Neural cell (in vitro differentiated cells): ENCODE measurements at regions not wholly inside any gene's neighbourhood (a gene's known extent, or its start where the extent isn't known, plus 50 kb on each side); places are given as distances from the start of the nearest gene placed in this dataset.

Experiments
- H2AFZ ChIP-seq: fragments of 200-600, 300-800 bp; sonication (generic), shearing (Covaris generic); 2 replicates; pipeline ENCODE4 v1.6.0; 2014; ENCODE audit warnings: low read depth, mild to moderate bottlenecking, antibody characterized with exemption, low read length, moderate library complexity
- H3F3A ChIP-seq: fragments of 200-600 bp; shearing (Covaris generic); 2 replicates; pipeline ENCODE4 v1.6.1; 2016; ENCODE audit warnings: mild to moderate bottlenecking, moderate library complexity, mixed read lengths, antibody characterized with exemption, low read length; ENCODE audit not compliant: insufficient read depth, poor library complexity, severe bottlenecking
- H3K27ac ChIP-seq: fragments of 200-600, 300-800 bp; sonication (generic), shearing (Covaris generic); 2 replicates; pipeline ENCODE4 v1.5.1; 2014; ENCODE audit warnings: mild to moderate bottlenecking, low read length, moderate library complexity
- H3K27me3 ChIP-seq: fragments of 300-800, 200-600 bp; sonication (generic), shearing (Covaris generic); 2 replicates; pipeline ENCODE4 v1.6.0; 2014; ENCODE audit warnings: mild to moderate bottlenecking, low read depth, low read length, moderate library complexity; ENCODE audit not compliant: insufficient read depth
- H3K36me3 ChIP-seq: fragments of 300-800, 200-600 bp; sonication (generic), shearing (Covaris generic); 2 replicates; pipeline ENCODE4 v1.5.1; 2014; ENCODE audit warnings: mild to moderate bottlenecking, antibody characterized with exemption, low read length, moderate library complexity; ENCODE audit not compliant: insufficient read depth
- H3K4me2 ChIP-seq: fragments of 300-800, 200-600 bp; sonication (generic), shearing (Covaris generic); 2 replicates; pipeline ENCODE4 v1.6.0; 2014; ENCODE audit warnings: mild to moderate bottlenecking, low read length
- H3K4me3 ChIP-seq: fragments of 300-800, 200-600 bp; sonication (generic), shearing (Covaris generic); 2 replicates; pipeline ENCODE4 v1.5.1; 2014; ENCODE audit warnings: mild to moderate bottlenecking, low read length, moderate library complexity
- H3K79me2 ChIP-seq: fragments of 200-600 bp; shearing (Covaris generic); replicated peaks from 2 replicates; pipeline ENCODE4 v1.6.0; 2014; ENCODE audit warnings: mild to moderate bottlenecking, low read length, moderate library complexity; ENCODE audit not compliant: insufficient read depth
- H3K9ac ChIP-seq: fragments of 300-800, 200-600 bp; sonication (generic), shearing (Covaris generic); 2 replicates; pipeline ENCODE4 v1.6.1; 2016; ENCODE audit warnings: mild to moderate bottlenecking, low read length, mixed read lengths
- H3K9me2 ChIP-seq: fragments of 200-600 bp; shearing (Covaris generic); 2 replicates; pipeline ENCODE4 v1.6.1; 2016; ENCODE audit warnings: mild to moderate bottlenecking, low read length, mixed read lengths; ENCODE audit not compliant: insufficient read depth
- H3K9me3 ChIP-seq: fragments of 200-600, 300-800 bp; sonication (generic), shearing (Covaris generic); 2 replicates; pipeline ENCODE4 v1.6.1; 2016; ENCODE audit warnings: mild to moderate bottlenecking, mixed run types, low read length, moderate library complexity, mixed read lengths
- H4K20me1 ChIP-seq: fragments of 200-600 bp; shearing (Covaris generic); 2 replicates; pipeline ENCODE4 v1.6.1; 2016; ENCODE audit warnings: mild to moderate bottlenecking, mixed run types; ENCODE audit not compliant: insufficient read depth
- CTCF ChIP-seq: fragments of 450-650 bp; IDR thresholded peaks from 2 replicates; pipeline ENCODE4 v1.5.1; 2014; ENCODE audit warnings: antibody characterized with exemption, mild to moderate bottlenecking, moderate library complexity; ENCODE audit not compliant: poor library complexity, severe bottlenecking
- EP300 ChIP-seq: fragments of 450-650 bp; conservative IDR thresholded peaks from 2 replicates; pipeline ENCODE4 v1.6.1; 2014; ENCODE audit warnings: antibody characterized with exemption, mild to moderate bottlenecking, moderate library complexity; ENCODE audit not compliant: poor library complexity, severe bottlenecking
- EZH2 ChIP-seq: fragments of 200-600, 300-800 bp; shearing (Covaris generic), sonication (generic); IDR thresholded peaks from 2 replicates; pipeline ENCODE4 v1.6.1; 2014; ENCODE audit warnings: antibody characterized with exemption, low read length, borderline replicate concordance, mild to moderate bottlenecking; ENCODE audit not compliant: insufficient read depth, poor library complexity, severe bottlenecking
- MXI1 ChIP-seq: fragments of 450-650 bp; conservative IDR thresholded peaks from 2 replicates; pipeline ENCODE4 v1.6.1; 2014; ENCODE audit warnings: antibody characterized with exemption, mild to moderate bottlenecking; ENCODE audit not compliant: poor library complexity, severe bottlenecking
- POLR2AphosphoS5 ChIP-seq: IDR thresholded peaks from 2 replicates; pipeline ENCODE4 v1.6.1; 2012
- RAD21 ChIP-seq: fragments of 450-650 bp; conservative IDR thresholded peaks from 2 replicates; pipeline ENCODE4 v1.6.1; 2014; ENCODE audit warnings: antibody characterized with exemption, mild to moderate bottlenecking, moderate library complexity
- REST ChIP-seq: IDR thresholded peaks from 2 replicates; pipeline ENCODE4 v1.6.1; 2012; ENCODE audit warnings: borderline replicate concordance
- SMC3 ChIP-seq: fragments of 450-650 bp; conservative IDR thresholded peaks from 2 replicates; pipeline ENCODE4 v1.6.1; 2014; ENCODE audit warnings: antibody characterized with exemption, mild to moderate bottlenecking, moderate library complexity; ENCODE audit not compliant: poor library complexity
- TAF1 ChIP-seq: IDR thresholded peaks from 2 replicates; pipeline ENCODE4 v1.6.1; 2012; ENCODE audit warnings: low read depth

DNA sequence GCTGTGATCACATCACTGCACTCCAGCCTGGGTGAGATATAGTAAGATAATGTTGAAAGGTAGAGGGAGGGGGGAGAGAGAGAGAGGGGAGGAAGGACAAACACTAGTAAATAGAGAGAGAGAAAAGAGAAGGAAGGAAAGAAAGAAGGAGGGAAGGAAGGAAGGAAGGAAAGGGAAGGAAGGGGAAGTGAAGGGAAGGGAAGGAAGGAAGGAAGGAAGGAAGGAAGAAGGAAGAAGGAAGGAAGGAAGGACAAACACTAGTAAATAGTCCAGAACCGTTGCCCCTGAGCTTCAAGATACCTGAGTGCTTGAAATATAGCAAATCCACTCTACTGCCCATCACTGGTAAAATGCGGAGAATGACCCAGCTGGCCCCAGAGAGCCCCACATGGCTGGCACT lies 156.5 kb upstream of the ZNF507 start:
- H3K9me3 ChIP-seq = no peaks in the 10 kb centered on the region
- H2AFZ ChIP-seq = no peak overlapping the region
- no peaks in the 10 kb centered on the region for H3F3A ChIP-seq
- no peaks in the 10 kb centered on the region for H4K20me1 ChIP-seq
- H3K27ac ChIP-seq = no peak overlapping the region
- no peak for TF ChIP-seq EZH2
- no peak for TF ChIP-seq POLR2AphosphoS5
- no peak overlapping the region for H3K9ac ChIP-seq
- no peaks in the 10 kb centered on the region for H3K36me3 ChIP-seq
- H3K27me3 ChIP-seq = no peaks in the 10 kb centered on the region
- H3K79me2 ChIP-seq = no peaks in the 10 kb centered on the region
- no peak overlapping the region for H3K4me2 ChIP-seq
- H3K9me2 ChIP-seq = no peaks in the 10 kb centered on the region
- H3K4me3 ChIP-seq = no peak overlapping the region

GRCh38 chr19:32189956-32190706 lies 155.3 kb upstream of the ZNF507 start:
- TF ChIP-seq EZH2 (no peak), EP300 (no peak), CTCF (no peak), MXI1 (no peak)
- Histone ChIP-seq H3K36me3 (no peaks in the 10 kb centered on the region), H3K79me2 (no peaks in the 10 kb centered on the region), H3K9ac (no peak overlapping the region), H3K27ac (no peak overlapping the region), H4K20me1 (no peaks in the 10 kb centered on the region), H2AFZ (no peak overlapping the region), H3K9me2 (no peaks in the 10 kb centered on the region), H3F3A (no peaks in the 10 kb centered on the region), H3K4me3 (no peak overlapping the region), H3K9me3 (peaks cover 3% of the 10 kb centered on the region), H3K27me3 (no peaks in the 10 kb centered on the region), H3K4me2 (no peak overlapping the region)

DNA sequence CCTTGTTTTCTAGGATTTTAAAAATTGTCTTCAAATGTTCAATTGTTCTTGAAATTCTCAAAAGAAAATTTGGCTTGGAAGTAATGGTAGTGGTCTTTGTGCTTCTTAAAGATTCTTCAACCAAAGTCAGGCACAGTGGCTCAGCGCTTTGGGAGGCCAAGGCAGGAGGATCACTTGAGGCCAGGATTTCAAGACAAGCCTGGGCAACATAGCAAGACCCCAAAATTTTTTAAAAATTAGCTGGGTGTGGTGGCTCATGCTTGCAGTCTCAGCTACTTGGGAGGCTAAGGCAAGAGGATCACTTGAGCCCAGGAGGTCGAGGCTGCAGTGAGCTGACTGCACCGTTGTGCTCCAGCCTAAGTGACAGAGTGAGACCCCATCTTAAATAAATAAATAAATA lies 153.5 kb upstream of the ZNF507 start:
- Histone ChIP-seq H3K79me2 (no peaks in the 10 kb centered on the region), H4K20me1 (no peaks in the 10 kb centered on the region), H3K36me3 (no peaks in the 10 kb centered on the region), H3K9me2 (no peaks in the 10 kb centered on the region), H3K4me3 (no peak overlapping the region), H3F3A (no peaks in the 10 kb centered on the region), H3K27ac (no peak overlapping the region), H3K4me2 (no peak overlapping the region), H3K27me3 (no peaks in the 10 kb centered on the region), H3K9ac (no peak overlapping the region), H3K9me3 (peaks cover 3% of the 10 kb centered on the region), H2AFZ (no peak overlapping the region)
- no peak for TF ChIP-seq POLR2AphosphoS5
- TF ChIP-seq REST = no peak
- no peak for TF ChIP-seq CTCF
- TF ChIP-seq RAD21 = no peak
- TF ChIP-seq EZH2 = no peak
- TF ChIP-seq TAF1 = no peak
- no peak for TF ChIP-seq EP300
- no peak for TF ChIP-seq MXI1
- TF ChIP-seq SMC3 = no peak
